Muscle layer of duodenum (tissue), 2 donors: ENCODE measurements at regions not wholly inside any gene's neighbourhood (a gene's known extent, or its start where the extent isn't known, plus 50 kb on each side); places are given as distances from the start of the nearest gene placed in this dataset.

ENCODE experiments used
- H3K27ac ChIP-seq: one replicate; pipeline ENCODE4 v1.7.0; 2013; ENCODE audit warnings: mild to moderate bottlenecking, low read length
- H3K27me3 ChIP-seq: one replicate; pipeline ENCODE4 v1.7.0; 2013; ENCODE audit warnings: low read depth, mild to moderate bottlenecking, control low read depth, low read length
- H3K36me3 ChIP-seq, 2 donors: one replicate each; pipeline ENCODE4 v1.7.0; 2013; ENCODE audit warnings: low read length in 2 of 2, control low read depth in 1 of 2, mild to moderate bottlenecking in 1 of 2; ENCODE audit not compliant: insufficient read depth in 2 of 2, control insufficient read depth in 1 of 2
- H3K4me1 ChIP-seq, 2 donors: one replicate each; pipeline ENCODE4 v1.7.0; 2013; ENCODE audit warnings: low read length in 2 of 2, mild to moderate bottlenecking in 2 of 2, control low read depth in 1 of 2, moderate library complexity in 1 of 2; ENCODE audit not compliant: insufficient read depth in 2 of 2, control insufficient read depth in 1 of 2
- H3K4me3 ChIP-seq, 2 donors: one replicate each; pipeline ENCODE4 v1.7.0; 2013; ENCODE audit warnings: low read length in 2 of 2, low read depth in 1 of 2, mild to moderate bottlenecking in 1 of 2
- H3K9me3 ChIP-seq, 2 donors: one replicate each; pipeline ENCODE4 v1.7.0; 2013; ENCODE audit warnings: low read length in 2 of 2, control low read depth in 1 of 2, mild to moderate bottlenecking in 1 of 2; ENCODE audit not compliant: control insufficient read depth in 1 of 2
- donor health status: healthy.

GRCh38 chr2:239616729-239617128 lies 215.9 kb upstream of the HDAC4 start:
- Histone ChIP-seq H3K4me1 (no peaks in the 10 kb centered on the region), H3K27ac (no peak overlapping the region), H3K27me3 (no peaks in the 10 kb centered on the region), H3K4me3 (peak overlapping the region in 1 of 2 donors; percentile 5), H3K9me3 (peaks cover 0 to 11% of the 10 kb centered on the region in 2 donors), H3K36me3 (no peaks in the 10 kb centered on the region)

DNA sequence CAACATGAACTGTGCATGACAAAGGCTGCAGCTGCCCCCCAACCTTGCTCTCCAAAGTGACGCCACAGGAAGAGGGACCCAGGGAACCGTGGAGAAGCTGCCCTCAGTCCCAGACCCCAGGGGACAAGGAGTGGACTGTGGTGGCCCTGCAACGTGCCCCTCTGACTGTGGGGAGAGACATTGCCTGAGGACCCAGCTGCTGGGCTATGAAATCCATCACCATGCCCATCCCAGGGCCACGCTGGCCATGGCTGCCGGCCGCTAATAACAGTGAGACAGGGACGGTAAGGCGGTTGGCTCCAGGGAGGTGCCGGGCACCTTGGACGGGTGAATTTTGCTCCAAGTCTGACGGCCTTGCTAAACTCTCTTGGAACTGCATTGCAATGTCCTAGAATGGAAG lies 211.3 kb upstream of the HDAC4 start:
- Histone ChIP-seq H3K4me1 (no peaks in the 10 kb centered on the region), H3K27ac (no peak overlapping the region), H3K36me3 (no peaks in the 10 kb centered on the region), H3K9me3 (peaks cover 0 to 10% of the 10 kb centered on the region in 2 donors), H3K27me3 (no peaks in the 10 kb centered on the region), H3K4me3 (no peak overlapping the region)

DNA sequence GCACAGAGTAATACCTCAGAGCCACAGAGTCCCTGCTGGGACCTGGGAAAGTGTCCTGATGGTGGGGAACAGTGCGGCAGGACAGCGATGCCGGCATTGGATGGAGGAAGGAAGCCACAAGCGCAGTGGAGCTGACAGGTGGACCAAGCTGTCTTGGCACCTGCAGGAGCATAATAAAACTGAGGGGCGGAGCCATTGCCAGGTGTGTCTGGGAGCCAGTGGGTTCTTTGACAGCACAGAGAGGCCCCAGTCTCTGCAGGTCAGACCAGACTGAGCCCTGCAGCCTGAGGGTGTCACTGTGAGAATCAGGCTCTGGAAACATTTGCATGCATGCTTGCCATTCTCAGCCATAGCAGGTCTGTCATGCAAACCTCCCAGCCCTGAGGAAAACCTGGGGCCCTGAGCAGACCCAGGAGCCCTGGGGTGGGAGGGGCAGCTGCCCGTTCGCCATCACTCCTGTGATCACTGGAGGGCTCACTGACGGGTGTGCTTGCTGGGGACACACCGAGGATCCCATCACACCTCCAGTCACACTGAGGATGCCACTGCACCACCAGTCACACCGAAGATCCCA lies 210.5 kb upstream of the HDAC4 start:
- no peaks in the 10 kb centered on the region for H3K4me1 ChIP-seq
- no peaks in the 10 kb centered on the region for H3K27me3 ChIP-seq
- H3K27ac ChIP-seq, result no peak overlapping the region
- no peaks in the 10 kb centered on the region for H3K36me3 ChIP-seq
- H3K4me3 ChIP-seq, result no peak overlapping the region
- H3K9me3 ChIP-seq, result peaks cover 0 to 4% of the 10 kb centered on the region in 2 donors

- no peak overlapping the region for H3K27ac ChIP-seq
These were observed 209.8 kb upstream of the HDAC4 start for GRCh38 chr2:239610457-239611221.

GRCh38 chr2:239609607-239610310 lies 208.9 kb upstream of the HDAC4 start:
- Histone ChIP-seq H3K9me3 (no peaks in the 10 kb centered on the region), H3K4me1 (no peaks in the 10 kb centered on the region), H3K27ac (no peak overlapping the region), H3K4me3 (no peak overlapping the region), H3K36me3 (no peaks in the 10 kb centered on the region), H3K27me3 (no peaks in the 10 kb centered on the region)

More at GRCh38 chr2:239610457-239611221, 209.8 kb upstream of the HDAC4 start:
- no peaks in the 10 kb centered on the region for H3K36me3 ChIP-seq
- no peaks in the 10 kb centered on the region for H3K4me1 ChIP-seq
- no peak overlapping the region for H3K4me3 ChIP-seq
- H3K9me3 ChIP-seq, result no peaks in the 10 kb centered on the region
- H3K27me3 ChIP-seq, result no peaks in the 10 kb centered on the region

- no peaks in the 10 kb centered on the region for H3K4me1 ChIP-seq
- no peak overlapping the region for H3K4me3 ChIP-seq
- H3K27ac ChIP-seq, result no peak overlapping the region
- H3K9me3 ChIP-seq, result no peaks in the 10 kb centered on the region
- H3K36me3 ChIP-seq, result no peaks in the 10 kb centered on the region
- H3K27me3 ChIP-seq, result no peaks in the 10 kb centered on the region
These were observed 208.3 kb upstream of the HDAC4 start for GRCh38 chr2:239609162-239609561.

DNA sequence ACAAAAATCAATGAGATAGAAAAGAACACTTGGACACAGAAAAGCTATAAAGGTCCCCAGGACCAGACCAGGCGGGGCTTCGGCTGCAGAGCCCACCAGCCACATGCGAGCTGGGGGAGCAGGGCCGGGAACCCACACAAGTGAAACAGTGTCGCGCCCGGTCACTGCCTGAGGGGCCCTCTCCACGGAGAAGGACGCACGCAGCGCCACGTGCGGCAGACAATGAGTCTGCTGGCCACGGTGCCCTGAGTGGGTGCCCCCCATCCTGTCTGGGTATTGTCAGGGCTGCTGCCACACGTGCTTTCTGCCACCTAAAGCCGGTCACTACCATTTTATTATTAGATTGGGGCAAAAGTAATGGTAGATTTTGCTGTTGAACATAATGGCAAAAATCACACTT lies 207.9 kb upstream of the HDAC4 start:
- Histone ChIP-seq H3K4me1 (no peaks in the 10 kb centered on the region), H3K4me3 (no peak overlapping the region)

GRCh38 chr2:239608260-239608659 lies 207.4 kb upstream of the HDAC4 start:
- Histone ChIP-seq H3K27me3 (peaks cover 4% of the 10 kb centered on the region), H3K9me3 (no peaks in the 10 kb centered on the region), H3K36me3 (no peaks in the 10 kb centered on the region), H3K4me3 (no peak overlapping the region), H3K27ac (no peak overlapping the region), H3K4me1 (no peaks in the 10 kb centered on the region)

More for the DNA sequence above, 207.9 kb upstream of the HDAC4 start:
- Histone ChIP-seq H3K27ac (no peak overlapping the region), H3K36me3 (no peaks in the 10 kb centered on the region), H3K9me3 (no peaks in the 10 kb centered on the region), H3K27me3 (peaks cover 4% of the 10 kb centered on the region)

GRCh38 chr2:239607517-239608191 lies 206.8 kb upstream of the HDAC4 start:
- H3K4me1 ChIP-seq, result no peaks in the 10 kb centered on the region
- no peaks in the 10 kb centered on the region for H3K9me3 ChIP-seq
- no peaks in the 10 kb centered on the region for H3K36me3 ChIP-seq
- peaks cover 4% of the 10 kb centered on the region for H3K27me3 ChIP-seq
- no peak overlapping the region for H3K27ac ChIP-seq
- H3K4me3 ChIP-seq, result no peak overlapping the region

DNA sequence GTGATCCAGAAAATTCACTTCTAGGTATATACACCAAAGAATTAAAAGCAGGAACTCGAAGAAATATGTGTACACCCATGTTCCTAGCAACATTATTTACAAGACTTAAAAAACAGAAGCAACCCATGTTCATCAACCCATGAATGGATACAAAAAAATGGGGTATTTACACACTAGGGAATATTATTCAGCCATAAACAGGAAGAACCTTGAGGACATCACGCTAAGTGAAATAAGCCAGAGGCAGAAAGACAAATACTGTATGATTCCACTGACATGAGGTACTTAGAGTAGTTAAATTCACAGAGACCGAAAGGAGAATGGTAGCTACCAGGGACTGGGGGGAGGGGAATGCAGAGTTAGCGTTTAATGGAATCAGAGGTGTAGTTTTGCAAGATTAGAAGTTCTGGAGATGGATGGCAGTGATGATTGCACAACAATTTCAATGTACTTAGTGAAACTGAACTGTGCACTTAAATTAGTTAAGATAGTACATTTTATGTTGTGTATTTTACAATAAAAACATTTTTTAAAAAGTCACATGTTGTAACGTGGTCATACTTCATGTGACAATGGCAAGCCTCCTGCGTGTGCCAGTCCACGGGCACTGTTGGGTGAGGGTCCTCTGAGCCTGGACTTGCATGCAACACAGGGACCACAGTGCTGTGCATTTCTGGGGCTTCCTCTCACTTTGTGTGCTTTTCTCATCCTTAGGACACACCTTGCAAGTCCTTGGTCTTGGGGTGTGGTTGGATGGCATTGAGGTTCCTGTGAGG lies 206.1 kb upstream of the HDAC4 start:
- Histone ChIP-seq H3K4me1 (no peaks in the 10 kb centered on the region), H3K27me3 (peaks cover 10% of the 10 kb centered on the region), H3K9me3 (no peaks in the 10 kb centered on the region), H3K27ac (no peak overlapping the region), H3K4me3 (no peak overlapping the region), H3K36me3 (no peaks in the 10 kb centered on the region)
